Fibroblast of lung (primary cell): ENCODE measurements at regions not wholly inside any gene's neighbourhood (a gene's known extent, or its start where the extent isn't known, plus 50 kb on each side); places are given as distances from the start of the nearest gene placed in this dataset.

Experiments
- CTCF ChIP-seq, 2 donors: IDR thresholded peaks in 1 of 2; conservative IDR thresholded peaks in 1 of 2; 1 replicate in 1 of 2; 2 replicates in 1 of 2; pipeline ENCODE4 v1.5.1; 2011 to 2012; ENCODE audit warnings: low read length in 2 of 2, control low read depth in 1 of 2, inconsistent platforms in 1 of 2, low read depth in 1 of 2, mild to moderate bottlenecking in 1 of 2
- EZH2 ChIP-seq: IDR thresholded peaks from 2 replicates; pipeline ENCODE4 v1.5.1; 2012; ENCODE audit warnings: low read length, control low read depth, mild to moderate bottlenecking; ENCODE audit errors: missing control alignments

- TF ChIP-seq CTCF (conservative IDR thresholded peaks at IDR 0.05 in 1 of 2, IDR thresholded peaks at IDR 0.05 in 1 of 2; ENCODE audit: low read depth in 1 of 2, low read length in 2 of 2) = no peak
- TF ChIP-seq EZH2 = no peak
Observed at GRCh38 chr2:192424243-192424642, 229.5 kb upstream of the TMEFF2 start.
